Suprapubic skin (tissue), 4 donors: ENCODE measurements at regions not wholly inside any gene's neighbourhood (a gene's known extent, or its start where the extent isn't known, plus 50 kb on each side); places are given as distances from the start of the nearest gene placed in this dataset.

Experiments used
- DNase-seq, 2 donors: peaks; one replicate each; pipeline ENCODE4 v3.0.0-alpha.2; 2019; ENCODE audit warnings: low spot score in 2 of 2
- H3K27ac ChIP-seq: fragments of 200-600 bp; sonication (generic); one replicate; pipeline ENCODE4 v1.5.1; 2019
- H3K27me3 ChIP-seq: fragments of 200-600 bp; sonication (generic); one replicate; pipeline ENCODE4 v1.5.1; 2019
- H3K36me3 ChIP-seq: fragments of 200-600 bp; sonication (generic); one replicate; pipeline ENCODE4 v1.5.1; 2019
- H3K4me1 ChIP-seq: fragments of 200-600 bp; sonication (generic); one replicate; pipeline ENCODE4 v1.5.1; 2019
- H3K4me3 ChIP-seq: fragments of 200-600 bp; sonication (generic); one replicate; pipeline ENCODE4 v1.5.1; 2019; ENCODE audit warnings: mild to moderate bottlenecking
- H3K9me3 ChIP-seq: fragments of 200-600 bp; sonication (generic); one replicate; pipeline ENCODE4 v1.5.1; 2019
- CTCF ChIP-seq, 2 donors: fragments of 200-600 bp in 1 of 2; fragments of 450-650 bp in 1 of 2; sonication (generic) in 1 of 2; IDR thresholded peaks; one replicate each; pipeline ENCODE4 v1.5.1; 2016 to 2019; ENCODE audit warnings: antibody characterized with exemption in 2 of 2, mild to moderate bottlenecking in 1 of 2, moderate library complexity in 1 of 2
- EP300 ChIP-seq: sonication (generic); formaldehyde crosslinking; IDR thresholded peaks from one replicate; pipeline ENCODE4 v1.6.1; 2017; ENCODE audit warnings: antibody characterized with exemption
- POLR2A ChIP-seq, 2 donors: fragments of 450-650 bp; IDR thresholded peaks; one replicate each; pipeline ENCODE4 v1.6.1; 2017; ENCODE audit warnings: antibody characterized with exemption in 2 of 2, mild to moderate bottlenecking in 2 of 2, moderate library complexity in 2 of 2
- POLR2AphosphoS5 ChIP-seq, 3 donors: sonication (generic); formaldehyde crosslinking; IDR thresholded peaks; one replicate each; pipeline ENCODE4 v1.6.1; 2017; ENCODE audit warnings: antibody characterized with exemption in 3 of 3
- WGBS: methylation state at CpG from one replicate; pipeline ENCODE4 v1.1.5; 2018; 5-methylcytosine and 5-hydroxymethylcytosine counted together

- H3K4me3 ChIP-seq, result no peak overlapping the region
- H3K36me3 ChIP-seq, result no peaks in the 10 kb centered on the region
- no peak for DNase-seq
- H3K27me3 ChIP-seq, result peaks cover 11% of the 10 kb centered on the region
- 88% methylated on average over 12 of the region's 12 CpGs for WGBS
- H3K9me3 ChIP-seq, result no peaks in the 10 kb centered on the region
- H3K4me1 ChIP-seq, result no peaks in the 10 kb centered on the region
- H3K27ac ChIP-seq, result no peak overlapping the region
- TF ChIP-seq POLR2A (IDR thresholded peaks at IDR 0.05) (no peak), EP300 (no peak), POLR2AphosphoS5 (IDR thresholded peaks at IDR 0.05) (no peak)
Observed at GRCh38 chr3:13191016-13191415, 117.8 kb upstream of the IQSEC1 start.

GRCh38 chr3:13190378-13190765 lies 117.1 kb upstream of the IQSEC1 start:
- Histone ChIP-seq H3K4me1 (no peaks in the 10 kb centered on the region), H3K36me3 (no peaks in the 10 kb centered on the region), H3K27ac (no peak overlapping the region), H3K27me3 (peaks cover 11% of the 10 kb centered on the region), H3K9me3 (no peaks in the 10 kb centered on the region), H3K4me3 (no peak overlapping the region)
- DNase-seq, result no peak
- TF ChIP-seq POLR2A (IDR thresholded peaks at IDR 0.05) (no peak), POLR2AphosphoS5 (IDR thresholded peaks at IDR 0.05) (no peak), EP300 (no peak), CTCF (IDR thresholded peaks at IDR 0.05) (no peak)
- WGBS, result 93% methylated on average over 2 of the region's 2 CpGs

GRCh38 chr3:13189639-13190377 lies 116.6 kb upstream of the IQSEC1 start:
- 80% methylated on average over 11 of the region's 11 CpGs for WGBS
- Histone ChIP-seq H3K27ac (no peak overlapping the region), H3K27me3 (peaks cover 11% of the 10 kb centered on the region), H3K4me1 (no peaks in the 10 kb centered on the region), H3K36me3 (no peaks in the 10 kb centered on the region), H3K9me3 (no peaks in the 10 kb centered on the region), H3K4me3 (no peak overlapping the region)
- TF ChIP-seq EP300 (no peak), POLR2A (IDR thresholded peaks at IDR 0.05) (no peak), POLR2AphosphoS5 (IDR thresholded peaks at IDR 0.05) (no peak), CTCF (IDR thresholded peaks at IDR 0.05) (no peak)
- DNase-seq, result no peak

GRCh38 chr3:13188975-13189374 lies 115.7 kb upstream of the IQSEC1 start:
- WGBS, result 89% methylated on average over 1 of the region's 1 CpG
- Histone ChIP-seq H3K4me3 (no peak overlapping the region), H3K36me3 (no peaks in the 10 kb centered on the region), H3K27me3 (peaks cover 6% of the 10 kb centered on the region), H3K4me1 (no peaks in the 10 kb centered on the region), H3K9me3 (no peaks in the 10 kb centered on the region), H3K27ac (no peak overlapping the region)
- DNase-seq, result no peak
- TF ChIP-seq POLR2AphosphoS5 (IDR thresholded peaks at IDR 0.05), result no peak
- no peak for TF ChIP-seq CTCF (IDR thresholded peaks at IDR 0.05)
- TF ChIP-seq EP300, result no peak
- TF ChIP-seq POLR2A (IDR thresholded peaks at IDR 0.05), result no peak

- Histone ChIP-seq H3K9me3 (no peaks in the 10 kb centered on the region), H3K36me3 (no peaks in the 10 kb centered on the region), H3K27ac (no peak overlapping the region), H3K4me3 (no peak overlapping the region), H3K27me3 (no peaks in the 10 kb centered on the region), H3K4me1 (no peaks in the 10 kb centered on the region)
- WGBS, result 97% methylated on average over 4 of the region's 4 CpGs
- TF ChIP-seq POLR2AphosphoS5 (IDR thresholded peaks at IDR 0.05) (no peak), POLR2A (IDR thresholded peaks at IDR 0.05) (no peak)
- DNase-seq, result no peak
Observed at GRCh38 chr3:13188181-13188779, 115.1 kb upstream of the IQSEC1 start.

- Histone ChIP-seq H3K9me3 (no peaks in the 10 kb centered on the region), H3K27ac (no peak overlapping the region), H3K27me3 (no peaks in the 10 kb centered on the region), H3K4me1 (no peaks in the 10 kb centered on the region), H3K36me3 (no peaks in the 10 kb centered on the region), H3K4me3 (no peak overlapping the region)
- TF ChIP-seq POLR2AphosphoS5 (IDR thresholded peaks at IDR 0.05) (no peak), EP300 (no peak), CTCF (IDR thresholded peaks at IDR 0.05) (no peak), POLR2A (IDR thresholded peaks at IDR 0.05) (no peak)
- no peak for DNase-seq
- 97% methylated on average over 2 of the region's 2 CpGs for WGBS
Observed at GRCh38 chr3:13187593-13187992, 114.4 kb upstream of the IQSEC1 start.
